Karpas-422 (cell line): ENCODE measurements at regions not wholly inside any gene's neighbourhood (a gene's known extent, or its start where the extent isn't known, plus 50 kb on each side); places are given as distances from the start of the nearest gene placed in this dataset.

Experiments used
- DNase-seq: peaks from one replicate; pipeline ENCODE4 v3.0.0-alpha.2; 2015
- H2AFZ ChIP-seq: fragments of 200-600 bp; sonication (generic); 2 replicates; pipeline ENCODE4 v1.6.1; 2014; ENCODE audit warnings: antibody characterized with exemption, low read length, mixed read lengths
- H3K27ac ChIP-seq: fragments of 200-600 bp; sonication (generic); 2 replicates; pipeline ENCODE4 v1.5.1; 2014; ENCODE audit warnings: mild to moderate bottlenecking, low read length, moderate library complexity
- H3K27me3 ChIP-seq: fragments of 200-600 bp; sonication (generic); 2 replicates; pipeline ENCODE4 v1.6.1; 2014; ENCODE audit warnings: low read length, mixed read lengths
- H3K36me3 ChIP-seq: fragments of 200-600 bp; sonication (generic); 2 replicates; pipeline ENCODE4 v1.6.1; 2014; ENCODE audit warnings: low read length, mixed read lengths; ENCODE audit not compliant: insufficient read depth
- H3K4me1 ChIP-seq: fragments of 200-600 bp; sonication (generic); 2 replicates; pipeline ENCODE4 v1.6.1; 2014; ENCODE audit warnings: mild to moderate bottlenecking, low read length, mixed read lengths
- H3K4me2 ChIP-seq: fragments of 200-600 bp; sonication (generic); 2 replicates; pipeline ENCODE4 v1.6.1; 2014; ENCODE audit warnings: low read length, low read depth, mild to moderate bottlenecking; ENCODE audit not compliant: poor library complexity, severe bottlenecking
- H3K4me3 ChIP-seq: fragments of 200-600 bp; sonication (generic); 2 replicates; pipeline ENCODE4 v1.5.1; 2014; ENCODE audit warnings: mild to moderate bottlenecking, antibody characterized with exemption, low read length, mixed read lengths
- H3K79me2 ChIP-seq: fragments of 200-600 bp; sonication (generic); 2 replicates; pipeline ENCODE4 v1.6.1; 2014; ENCODE audit warnings: mild to moderate bottlenecking, low read length, mixed read lengths
- H3K9ac ChIP-seq: fragments of 200-600 bp; sonication (generic); 2 replicates; pipeline ENCODE4 v1.6.0; 2014; ENCODE audit warnings: low read length
- H3K9me2 ChIP-seq: fragments of 200-600 bp; sonication (generic), shearing (Covaris generic); replicated peaks from 2 replicates; pipeline ENCODE4 v1.6.0; 2014; ENCODE audit warnings: mild to moderate bottlenecking, low read length, moderate library complexity; ENCODE audit not compliant: insufficient read depth
- H3K9me3 ChIP-seq: fragments of 300-700, 200-600 bp; sonication (generic); 2 replicates; pipeline ENCODE4 v1.6.1; 2014; ENCODE audit warnings: low read length, mixed read lengths
- H4K20me1 ChIP-seq: fragments of 200-600 bp; sonication (generic); 2 replicates; pipeline ENCODE4 v1.6.1; 2014; ENCODE audit warnings: mild to moderate bottlenecking, antibody characterized with exemption, low read length, low read depth; ENCODE audit not compliant: insufficient read depth

DNA sequence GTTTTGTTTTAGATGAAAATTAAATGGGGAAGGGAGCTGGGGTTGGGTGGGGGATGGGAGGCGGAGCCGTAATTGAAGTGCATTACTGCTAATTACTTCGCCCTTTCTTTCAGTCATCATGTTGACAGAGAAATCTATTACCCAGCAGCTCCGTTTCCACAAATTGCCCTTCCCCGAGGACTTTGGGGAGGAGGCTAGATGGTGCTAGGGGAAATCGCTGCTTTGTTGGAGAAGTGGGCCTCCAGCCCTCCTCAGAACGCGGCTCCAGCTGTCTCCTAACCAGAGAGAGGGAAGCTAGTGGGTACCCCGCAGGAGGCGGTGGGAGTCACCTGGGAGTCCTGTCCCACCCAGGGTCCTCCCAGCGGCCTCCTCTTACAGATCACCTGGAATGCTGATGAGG is 130.9 kb upstream of the MYCN start:
- no peaks in the 10 kb centered on the region for H3K4me1 ChIP-seq
- no peaks in the 10 kb centered on the region for H4K20me1 ChIP-seq
- no peak overlapping the region for H3K27ac ChIP-seq
- H3K4me3 ChIP-seq = no peak overlapping the region
- no peaks in the 10 kb centered on the region for H3K36me3 ChIP-seq
- no peak for DNase-seq
- no peak overlapping the region for H2AFZ ChIP-seq
- no peaks in the 10 kb centered on the region for H3K9me2 ChIP-seq
- no peaks in the 10 kb centered on the region for H3K79me2 ChIP-seq
- no peak overlapping the region for H3K4me2 ChIP-seq
- H3K9me3 ChIP-seq = no peaks in the 10 kb centered on the region
- no peaks in the 10 kb centered on the region for H3K27me3 ChIP-seq
- no peak overlapping the region for H3K9ac ChIP-seq

DNA sequence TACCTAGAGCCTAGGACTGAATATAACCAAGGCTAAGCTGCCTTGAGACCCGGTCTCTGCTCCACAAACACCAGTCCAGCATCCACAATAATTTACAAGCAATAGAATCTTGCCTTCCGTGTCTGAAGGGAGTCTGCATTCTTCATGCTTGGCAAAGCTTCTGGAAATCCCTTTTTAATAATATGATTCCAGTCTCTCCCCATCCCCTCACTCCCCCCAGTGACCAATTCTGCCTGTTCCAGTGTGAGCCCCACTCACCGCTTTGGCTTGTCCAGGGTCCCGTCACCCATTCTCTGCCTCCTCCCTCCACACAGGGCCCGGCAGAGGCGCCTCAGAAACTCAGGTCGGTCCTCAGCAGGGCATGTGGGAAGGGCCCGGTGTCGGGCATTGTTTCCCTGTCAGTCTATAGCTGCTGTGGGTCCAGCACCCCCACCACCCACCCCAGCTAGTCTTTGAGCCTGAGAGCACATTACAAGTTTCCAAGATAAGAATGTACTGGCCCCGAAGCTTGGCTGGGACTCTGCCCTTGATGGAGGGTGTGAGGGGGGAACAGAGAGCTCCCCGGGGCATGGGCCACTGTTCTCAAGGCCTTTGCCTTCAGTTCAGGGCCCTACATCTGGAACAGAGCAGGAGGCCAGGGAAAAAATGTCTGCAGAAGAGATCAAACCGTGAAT is 129.7 kb upstream of the MYCN start:
- Histone ChIP-seq H3K27me3 (no peaks in the 10 kb centered on the region), H3K79me2 (no peaks in the 10 kb centered on the region), H3K4me1 (no peaks in the 10 kb centered on the region), H3K36me3 (no peaks in the 10 kb centered on the region), H3K4me3 (no peak overlapping the region), H3K27ac (no peak overlapping the region), H3K9ac (no peak overlapping the region), H3K9me3 (no peaks in the 10 kb centered on the region), H2AFZ (no peak overlapping the region), H3K9me2 (no peaks in the 10 kb centered on the region), H3K4me2 (no peak overlapping the region), H4K20me1 (no peaks in the 10 kb centered on the region)
- DNase-seq = no peak

DNA sequence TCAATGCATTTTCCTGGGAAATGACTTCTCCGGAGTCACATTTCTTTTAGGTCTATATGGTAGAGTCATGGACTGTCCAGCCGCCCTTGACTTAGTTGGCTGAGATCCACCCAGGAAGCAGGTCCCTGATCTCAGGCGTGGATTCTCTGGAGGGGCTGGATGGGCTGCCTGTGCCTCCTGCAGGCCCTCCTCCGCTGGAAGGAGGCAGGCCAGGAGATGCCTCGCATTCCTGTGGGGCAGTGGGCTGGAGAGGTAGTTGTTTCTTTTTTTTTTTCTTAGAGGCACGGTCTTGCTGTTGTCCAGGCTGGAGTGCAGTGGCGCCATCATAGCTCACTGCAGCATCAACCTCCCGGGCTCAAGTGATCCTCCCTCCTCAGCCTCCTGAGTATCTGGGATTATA is 129.0 kb upstream of the MYCN start:
- no peaks in the 10 kb centered on the region for H3K4me1 ChIP-seq
- no peak for DNase-seq
- no peak overlapping the region for H3K4me3 ChIP-seq
- H3K4me2 ChIP-seq = no peak overlapping the region
- no peaks in the 10 kb centered on the region for H3K9me3 ChIP-seq
- H3K79me2 ChIP-seq = no peaks in the 10 kb centered on the region
- H3K36me3 ChIP-seq = no peaks in the 10 kb centered on the region
- H3K9ac ChIP-seq = no peak overlapping the region
- H3K27me3 ChIP-seq = no peaks in the 10 kb centered on the region
- no peak overlapping the region for H3K27ac ChIP-seq
- no peaks in the 10 kb centered on the region for H4K20me1 ChIP-seq
- H2AFZ ChIP-seq = no peak overlapping the region
- H3K9me2 ChIP-seq = no peaks in the 10 kb centered on the region

DNA sequence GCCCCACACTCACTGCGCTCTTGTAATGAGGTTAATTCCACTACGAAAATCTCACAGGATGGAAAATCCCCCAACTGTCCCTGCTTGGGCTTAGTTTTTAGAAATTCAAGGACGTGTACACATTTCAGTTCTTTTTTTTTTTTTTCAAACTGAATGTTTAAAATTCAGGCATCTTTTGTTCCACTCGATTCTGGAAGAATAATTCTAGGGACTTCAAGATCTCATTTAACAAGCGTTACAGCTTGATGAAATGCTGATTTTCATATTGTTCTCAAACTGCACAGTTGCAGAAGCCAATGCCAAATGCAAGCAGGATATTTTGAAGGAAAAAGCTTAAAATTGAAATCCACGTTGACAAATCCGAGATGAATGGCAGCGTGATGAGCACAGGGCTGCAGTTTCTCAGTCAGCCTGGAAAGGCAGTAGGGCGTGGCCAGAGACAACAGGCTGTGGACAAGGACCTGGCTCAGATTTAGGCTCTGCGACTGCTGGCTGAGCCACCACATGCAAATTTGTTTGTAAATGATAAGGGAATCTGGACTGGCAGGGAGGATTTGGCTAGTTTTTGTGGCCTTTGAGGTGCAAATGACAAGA is 128.1 kb upstream of the MYCN start:
- H3K27me3 ChIP-seq = no peaks in the 10 kb centered on the region
- H3K79me2 ChIP-seq = no peaks in the 10 kb centered on the region
- no peak overlapping the region for H2AFZ ChIP-seq
- no peak for DNase-seq
- no peak overlapping the region for H3K4me3 ChIP-seq
- no peak overlapping the region for H3K27ac ChIP-seq
- no peaks in the 10 kb centered on the region for H3K9me2 ChIP-seq
- H4K20me1 ChIP-seq = no peaks in the 10 kb centered on the region
- no peak overlapping the region for H3K4me2 ChIP-seq
- no peaks in the 10 kb centered on the region for H3K9me3 ChIP-seq
- H3K9ac ChIP-seq = no peak overlapping the region
- H3K36me3 ChIP-seq = no peaks in the 10 kb centered on the region
- H3K4me1 ChIP-seq = no peaks in the 10 kb centered on the region

DNA sequence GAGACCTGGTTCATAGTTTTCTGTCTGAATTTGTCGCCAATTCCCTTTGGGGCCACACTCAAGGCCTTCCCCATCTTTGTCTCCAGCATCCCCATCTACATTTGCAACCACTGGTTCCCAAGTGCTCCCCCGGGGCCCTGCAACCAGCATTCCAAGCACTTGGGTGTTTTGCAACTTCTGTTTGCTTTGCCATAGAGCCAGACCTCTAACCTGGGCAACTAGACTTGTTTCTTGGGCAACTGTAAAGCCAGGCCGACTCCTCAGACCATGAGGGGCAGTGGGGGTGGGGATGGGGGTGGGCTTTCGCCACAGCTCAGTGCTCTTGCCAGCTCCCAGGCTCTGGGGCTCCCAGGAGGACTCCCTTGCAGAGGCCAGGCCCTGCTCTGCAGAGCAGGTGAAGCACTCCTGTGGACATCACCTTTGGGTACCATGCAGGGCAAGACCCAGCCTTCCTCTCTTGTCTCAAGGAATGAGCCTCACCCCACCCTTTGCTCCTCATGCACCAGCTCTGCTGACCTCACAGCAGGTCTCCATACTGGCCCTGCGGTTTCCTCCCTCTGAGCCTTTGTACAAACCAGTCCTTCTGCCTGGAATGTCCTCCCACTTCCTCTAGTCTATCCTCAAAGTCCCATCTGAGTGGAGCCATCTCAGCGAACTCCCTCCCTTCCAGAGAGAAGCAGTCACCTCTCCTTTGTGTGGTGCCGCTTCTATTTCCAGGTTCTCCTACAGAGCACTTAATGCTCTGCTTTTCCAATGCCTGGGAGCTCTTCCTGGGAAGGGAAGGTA is 126.7 kb upstream of the MYCN start:
- Histone ChIP-seq H4K20me1 (no peaks in the 10 kb centered on the region), H3K27me3 (no peaks in the 10 kb centered on the region), H3K4me1 (no peaks in the 10 kb centered on the region), H3K27ac (no peak overlapping the region), H3K79me2 (no peaks in the 10 kb centered on the region), H3K9me2 (no peaks in the 10 kb centered on the region), H2AFZ (no peak overlapping the region), H3K9me3 (no peaks in the 10 kb centered on the region), H3K4me3 (no peak overlapping the region), H3K4me2 (no peak overlapping the region), H3K36me3 (no peaks in the 10 kb centered on the region), H3K9ac (no peak overlapping the region)
- no peak for DNase-seq

DNA sequence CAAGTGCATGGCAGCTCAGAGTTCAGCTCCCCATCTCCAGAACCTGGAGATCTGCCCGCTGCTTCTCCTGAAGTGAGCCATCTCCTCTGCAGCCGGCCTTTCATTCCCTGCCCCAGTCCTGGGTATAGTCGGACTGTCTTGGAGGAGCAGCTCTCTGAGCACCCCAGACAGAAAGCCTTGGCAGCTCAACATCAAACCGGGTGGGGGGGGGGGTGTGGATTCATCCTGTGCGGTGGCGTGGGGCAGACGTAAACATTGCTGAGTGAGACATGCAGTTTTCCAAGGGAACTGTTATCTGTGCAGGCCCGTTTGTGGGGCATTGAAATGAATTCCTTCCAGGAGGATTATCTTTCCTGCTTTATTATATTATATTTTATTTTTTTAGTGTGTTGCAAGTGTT is 125.9 kb upstream of the MYCN start:
- no peak overlapping the region for H3K27ac ChIP-seq
- H3K79me2 ChIP-seq = no peaks in the 10 kb centered on the region
- H3K9ac ChIP-seq = no peak overlapping the region
- H2AFZ ChIP-seq = no peak overlapping the region
- no peaks in the 10 kb centered on the region for H3K36me3 ChIP-seq
- H3K9me2 ChIP-seq = no peaks in the 10 kb centered on the region
- H3K4me1 ChIP-seq = no peaks in the 10 kb centered on the region
- no peak overlapping the region for H3K4me2 ChIP-seq
- no peaks in the 10 kb centered on the region for H3K9me3 ChIP-seq
- no peaks in the 10 kb centered on the region for H4K20me1 ChIP-seq
- no peaks in the 10 kb centered on the region for H3K27me3 ChIP-seq
- no peak overlapping the region for H3K4me3 ChIP-seq
- no peak for DNase-seq

DNA sequence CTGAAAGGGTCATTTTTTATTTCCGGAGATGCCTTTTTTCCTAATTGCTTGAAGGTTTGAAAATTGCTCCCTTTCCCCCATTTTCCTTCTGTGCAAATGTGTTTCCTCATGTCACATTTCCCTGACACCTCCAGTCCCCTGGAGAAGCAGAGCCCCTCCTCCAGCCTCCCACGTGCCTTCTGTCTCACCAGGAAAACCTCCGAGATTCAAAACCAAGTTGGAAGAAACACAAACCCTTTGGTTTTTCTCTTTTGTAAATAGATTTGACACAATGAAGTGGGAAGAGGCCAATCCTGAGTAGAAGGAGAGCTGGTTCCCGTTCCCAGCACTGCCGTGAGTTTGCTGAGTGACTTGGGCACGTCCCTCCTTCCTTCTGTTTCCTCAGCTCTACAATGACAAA is 125.4 kb upstream of the MYCN start:
- Histone ChIP-seq H2AFZ (no peak overlapping the region), H3K36me3 (no peaks in the 10 kb centered on the region), H3K9ac (no peak overlapping the region), H3K4me1 (no peaks in the 10 kb centered on the region), H3K9me2 (no peaks in the 10 kb centered on the region), H3K9me3 (no peaks in the 10 kb centered on the region), H3K27ac (no peak overlapping the region), H3K4me3 (no peak overlapping the region), H3K79me2 (no peaks in the 10 kb centered on the region), H3K4me2 (no peak overlapping the region), H3K27me3 (no peaks in the 10 kb centered on the region), H4K20me1 (no peaks in the 10 kb centered on the region)
- DNase-seq = no peak

DNA sequence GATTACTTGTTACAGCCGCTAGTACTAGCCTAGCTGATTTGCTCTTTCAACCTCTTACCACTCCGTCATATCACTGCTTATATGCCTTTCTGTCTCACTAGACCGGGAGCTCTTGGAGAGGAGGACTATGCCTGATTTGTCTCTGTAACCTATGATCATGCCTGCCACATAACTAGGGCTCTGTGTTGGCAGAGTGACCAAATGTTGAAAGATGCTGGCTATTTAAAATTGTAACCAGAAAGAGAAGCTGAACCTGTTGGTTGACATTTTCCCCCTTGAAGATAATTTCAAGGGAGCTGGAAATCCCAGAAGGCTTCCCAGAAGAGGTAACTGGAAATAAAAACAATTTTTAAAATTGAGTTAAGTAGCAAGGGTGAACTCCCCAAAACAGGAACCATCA is 124.1 kb upstream of the MYCN start:
- H3K9me3 ChIP-seq = no peaks in the 10 kb centered on the region
- no peaks in the 10 kb centered on the region for H3K27me3 ChIP-seq
- no peaks in the 10 kb centered on the region for H3K9me2 ChIP-seq
- H3K79me2 ChIP-seq = no peaks in the 10 kb centered on the region
- H3K4me1 ChIP-seq = no peaks in the 10 kb centered on the region
- H3K4me2 ChIP-seq = no peak overlapping the region
- H4K20me1 ChIP-seq = no peaks in the 10 kb centered on the region
- no peaks in the 10 kb centered on the region for H3K36me3 ChIP-seq
- no peak overlapping the region for H3K27ac ChIP-seq
- no peak overlapping the region for H3K9ac ChIP-seq
- no peak overlapping the region for H2AFZ ChIP-seq
- H3K4me3 ChIP-seq = no peak overlapping the region
- no peak for DNase-seq
